ENCODE measurements at regions not wholly inside any gene's neighbourhood (a gene's known extent, or its start where the extent isn't known, plus 50 kb on each side); places are given as distances from the start of the nearest gene placed in this dataset.

- DNase-seq (ENCODE audit: low spot score): no peak
- H3K36me3 ChIP-seq (ENCODE audit: insufficient read depth, low read length, poor library complexity, severe bottlenecking): no peaks in the 10 kb centered on the region
- ChIA-PET CTCF (no interaction called here), POLR2A (ENCODE audit: low non-redundant PET) (no interaction called here)
- no TSS peak for BruUV-seq (replicated peaks)
- intact Hi-C loops (cut with micrococcal nuclease; ENCODE audit: unreplicated experiment): loop anchor here (5.0 kb wide), 1 partner anchor 166 kb away; no protein-coding TSS in a partner anchor
- H3K4me1 ChIP-seq (ENCODE audit: insufficient read depth, low read length, poor library complexity, severe bottlenecking): peaks cover 80% of the 10 kb centered on the region
- H3K27me3 ChIP-seq (replicated peaks; ENCODE audit: insufficient read depth, low read depth, low read length, poor library complexity): no peaks in the 10 kb centered on the region
- H3K27ac ChIP-seq (ENCODE audit: low read depth, low read length, poor library complexity, severe bottlenecking): peak overlapping the region; percentile 71
- no peaks in the 10 kb centered on the region for H3K9me3 ChIP-seq (ENCODE audit: low read depth, low read length, poor library complexity, severe bottlenecking)
- no peak for TF ChIP-seq EZH2 (IDR thresholded peaks at IDR 0.05; ENCODE audit: borderline replicate concordance, low read depth, low read length, poor library complexity, severe bottlenecking)
- TF ChIP-seq, protein P1, sequence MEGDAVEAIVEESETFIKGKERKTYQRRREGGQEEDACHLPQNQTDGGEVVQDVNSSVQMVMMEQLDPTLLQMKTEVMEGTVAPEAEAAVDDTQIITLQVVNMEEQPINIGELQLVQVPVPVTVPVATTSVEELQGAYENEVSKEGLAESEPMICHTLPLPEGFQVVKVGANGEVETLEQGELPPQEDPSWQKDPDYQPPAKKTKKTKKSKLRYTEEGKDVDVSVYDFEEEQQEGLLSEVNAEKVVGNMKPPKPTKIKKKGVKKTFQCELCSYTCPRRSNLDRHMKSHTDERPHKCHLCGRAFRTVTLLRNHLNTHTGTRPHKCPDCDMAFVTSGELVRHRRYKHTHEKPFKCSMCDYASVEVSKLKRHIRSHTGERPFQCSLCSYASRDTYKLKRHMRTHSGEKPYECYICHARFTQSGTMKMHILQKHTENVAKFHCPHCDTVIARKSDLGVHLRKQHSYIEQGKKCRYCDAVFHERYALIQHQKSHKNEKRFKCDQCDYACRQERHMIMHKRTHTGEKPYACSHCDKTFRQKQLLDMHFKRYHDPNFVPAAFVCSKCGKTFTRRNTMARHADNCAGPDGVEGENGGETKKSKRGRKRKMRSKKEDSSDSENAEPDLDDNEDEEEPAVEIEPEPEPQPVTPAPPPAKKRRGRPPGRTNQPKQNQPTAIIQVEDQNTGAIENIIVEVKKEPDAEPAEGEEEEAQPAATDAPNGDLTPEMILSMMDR (conservative IDR thresholded peaks at IDR 0.05; ENCODE audit: low read depth, low read length): no peak
- H3K4me3 ChIP-seq (ENCODE audit: low read depth, low read length, poor library complexity, severe bottlenecking): no peak overlapping the region
Measured at GRCh38 chr2:175371378-175371777, 189.9 kb upstream of the ATP5MC3 start.

DNA sequence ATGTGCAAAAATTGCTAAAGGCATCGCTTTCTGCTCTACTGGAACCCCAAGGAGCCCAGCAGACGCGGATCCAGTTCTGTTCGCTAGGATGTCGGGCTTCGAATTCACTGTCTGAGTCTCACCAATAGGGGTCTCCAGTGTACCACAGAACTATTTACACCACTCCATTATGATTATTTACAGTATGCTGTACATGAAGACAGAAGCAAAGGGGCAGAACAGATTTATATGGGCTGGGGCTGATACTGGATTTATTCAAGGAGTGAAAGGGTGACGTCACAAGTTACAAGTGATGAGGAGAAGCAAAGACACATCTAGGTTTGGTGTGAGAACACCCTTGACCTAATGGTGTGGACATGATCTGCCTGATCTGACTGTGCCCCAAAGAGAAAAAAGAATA, 185.3 kb upstream of the ATP5MC3 start:
- no peak overlapping the region for H3K4me3 ChIP-seq (ENCODE audit: low read depth, low read length, poor library complexity, severe bottlenecking)
- H3K27ac ChIP-seq (ENCODE audit: low read depth, low read length, poor library complexity, severe bottlenecking): no peak overlapping the region
- intact Hi-C loops (cut with micrococcal nuclease; ENCODE audit: unreplicated experiment): loop anchor here (2.0 kb wide), 2 partner anchors 322 to 718 kb away; no protein-coding TSS in a partner anchor
- H3K36me3 ChIP-seq (ENCODE audit: insufficient read depth, low read length, poor library complexity, severe bottlenecking): no peaks in the 10 kb centered on the region
- no peaks in the 10 kb centered on the region for H3K9me3 ChIP-seq (ENCODE audit: low read depth, low read length, poor library complexity, severe bottlenecking)
- ChIA-PET CTCF (interaction anchor here (0.7 to 1.7 kb wide), 3 partner anchors 36 to 719 kb away, joined by 3 to 6 read pairs (median 4); no protein-coding TSS in a partner anchor), POLR2A (ENCODE audit: low non-redundant PET) (no interaction called here)
- H3K4me1 ChIP-seq (ENCODE audit: insufficient read depth, low read length, poor library complexity, severe bottlenecking): peaks cover 85% of the 10 kb centered on the region
- TF ChIP-seq, protein P1 (conservative IDR thresholded peaks at IDR 0.05; ENCODE audit: low read depth, low read length): peak; percentile 93
- no peak for TF ChIP-seq EZH2 (IDR thresholded peaks at IDR 0.05; ENCODE audit: borderline replicate concordance, low read depth, low read length, poor library complexity, severe bottlenecking)
- peak; percentile 87 for DNase-seq (ENCODE audit: low spot score)
- no peaks in the 10 kb centered on the region for H3K27me3 ChIP-seq (replicated peaks; ENCODE audit: insufficient read depth, low read depth, low read length, poor library complexity)
- no TSS peak for BruUV-seq (replicated peaks)

GRCh38 chr2:175363699-175364098, 182.2 kb upstream of the ATP5MC3 start:
- Histone ChIP-seq H3K27ac (ENCODE audit: low read depth, low read length, poor library complexity, severe bottlenecking) (no peak overlapping the region), H3K9me3 (ENCODE audit: low read depth, low read length, poor library complexity, severe bottlenecking) (no peaks in the 10 kb centered on the region), H3K36me3 (ENCODE audit: insufficient read depth, low read length, poor library complexity, severe bottlenecking) (no peaks in the 10 kb centered on the region), H3K4me1 (ENCODE audit: insufficient read depth, low read length, poor library complexity, severe bottlenecking) (peaks cover 54% of the 10 kb centered on the region), H3K4me3 (ENCODE audit: low read depth, low read length, poor library complexity, severe bottlenecking) (no peak overlapping the region), H3K27me3 (replicated peaks; ENCODE audit: insufficient read depth, low read depth, low read length, poor library complexity) (no peaks in the 10 kb centered on the region)
- intact Hi-C loops (cut with micrococcal nuclease; ENCODE audit: unreplicated experiment): loop anchor here (1.0 kb wide), 1 partner anchor 45 kb away; no protein-coding TSS in a partner anchor
- POLR2A ChIA-PET (ENCODE audit: low non-redundant PET): interaction anchor here (0.6 to 0.7 kb wide), 3 partner anchors 10 to 725 kb away, joined by 3 to 19 read pairs (median 6); no protein-coding TSS in a partner anchor
- CTCF ChIA-PET: interaction anchor here (1.4 kb wide), 1 partner anchor 112 kb away, joined by 4 read pairs; no protein-coding TSS in a partner anchor
- TF ChIP-seq, protein P1 (conservative IDR thresholded peaks at IDR 0.05; ENCODE audit: low read depth, low read length): no peak
- TF ChIP-seq EZH2 (IDR thresholded peaks at IDR 0.05; ENCODE audit: borderline replicate concordance, low read depth, low read length, poor library complexity, severe bottlenecking): no peak
- DNase-seq (ENCODE audit: low spot score): peak; percentile 86
- BruUV-seq (replicated peaks): no TSS peak

All from A673 (cell line).